ENCODE measurements at regions not wholly inside any gene's neighbourhood (a gene's known extent, or its start where the extent isn't known, plus 50 kb on each side); places are given as distances from the start of the nearest gene placed in this dataset.

DNA sequence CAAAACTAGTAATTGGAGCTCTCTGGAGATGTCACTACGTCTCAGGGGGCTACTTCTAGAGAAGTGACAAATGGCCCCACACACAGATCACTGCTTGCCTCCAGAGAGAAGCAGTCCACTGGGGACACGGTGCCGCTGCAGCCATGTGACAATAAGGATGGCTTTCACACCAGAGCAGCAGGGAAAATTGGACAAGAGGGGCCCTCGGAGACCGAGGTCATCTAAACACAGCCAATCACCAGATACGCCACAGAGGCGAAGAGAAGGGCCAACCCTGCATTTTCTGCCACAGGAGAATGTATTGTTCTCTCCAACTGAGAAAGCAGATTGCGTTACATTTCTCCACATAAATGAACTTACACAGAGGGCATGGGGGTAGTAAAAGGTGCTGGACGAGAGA, 51.2 kb upstream of the TIAM1 start:
- 69% methylated on average over 9 of the region's 9 CpGs for WGBS
- DNase-seq (no peak), ATAC-seq (no peak)
- intact Hi-C loops (cut with DNase I), result no loop called here
- Histone ChIP-seq H3K27ac (ENCODE audit: low read length) (no peak overlapping the region), H3K4me1 (ENCODE audit: control insufficient read depth, insufficient read depth, low read length) (no peaks in the 10 kb centered on the region), H3K9me3 (ENCODE audit: control insufficient read depth, low read length) (no peaks in the 10 kb centered on the region), H3K4me3 (ENCODE audit: low read length) (no peak overlapping the region), H3K27me3 (ENCODE audit: control insufficient read depth, insufficient read depth) (no peaks in the 10 kb centered on the region)

DNA sequence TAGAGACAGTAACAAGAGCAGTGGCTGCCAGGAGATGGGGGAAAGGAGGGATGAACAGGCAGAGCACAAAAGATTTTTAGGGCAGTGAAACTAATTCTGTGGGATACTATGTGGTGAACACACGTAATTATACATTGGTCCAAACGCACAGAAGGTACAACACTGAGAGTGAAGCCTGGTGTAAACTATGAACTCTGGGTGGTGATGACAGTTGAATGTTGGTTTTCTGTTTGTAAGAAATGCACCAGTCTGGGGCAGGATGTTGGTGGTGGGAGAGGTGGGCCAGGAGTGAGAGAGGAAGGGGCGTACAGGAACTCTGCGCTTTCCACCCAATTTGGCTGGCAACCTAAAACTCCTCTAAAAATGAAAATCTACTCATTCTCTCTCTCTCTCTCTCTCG, 50.2 kb upstream of the TIAM1 start:
- DNase-seq (no peak), ATAC-seq (no peak)
- intact Hi-C loops (cut with DNase I), result no loop called here
- Histone ChIP-seq H3K4me3 (ENCODE audit: low read length) (no peak overlapping the region), H3K27me3 (ENCODE audit: control insufficient read depth, insufficient read depth) (no peaks in the 10 kb centered on the region), H3K9me3 (ENCODE audit: control insufficient read depth, low read length) (no peaks in the 10 kb centered on the region), H3K4me1 (ENCODE audit: control insufficient read depth, insufficient read depth, low read length) (no peaks in the 10 kb centered on the region), H3K27ac (ENCODE audit: low read length) (no peak overlapping the region)
- WGBS, result 80% methylated on average over 5 of the region's 5 CpGs

Measured in right cardiac atrium (tissue), 5 donors.